GM18858 (cell line): ENCODE measurements at regions not wholly inside any gene's neighbourhood (a gene's known extent, or its start where the extent isn't known, plus 50 kb on each side); places are given as distances from the start of the nearest gene placed in this dataset.

Experiments used
- ATAC-seq: cut with Tn5 transposase; IDR thresholded peaks from one replicate; pipeline ENCODE4 v1.9.1; 2021; ENCODE audit not compliant: unreplicated experiment

DNA sequence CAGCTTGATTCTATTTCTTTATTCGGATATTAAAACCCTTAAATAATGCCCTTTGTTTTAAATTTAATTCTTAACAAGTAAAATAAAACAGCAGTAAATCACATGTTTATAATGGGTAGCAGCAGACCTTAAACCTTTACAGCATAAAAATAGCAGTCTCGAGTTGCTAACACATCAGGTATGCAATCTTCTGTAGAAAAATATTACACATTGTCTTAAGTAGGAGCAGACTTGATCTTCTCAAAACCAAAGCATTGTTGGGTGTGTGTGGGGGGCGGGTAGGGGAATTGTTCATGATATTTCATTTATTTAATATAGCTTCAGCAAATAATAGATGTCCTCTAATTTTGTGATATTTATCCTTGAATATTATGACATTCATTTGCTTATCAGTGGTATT, 331.4 kb downstream of the PCDH7 start:
- no peak for ATAC-seq

DNA sequence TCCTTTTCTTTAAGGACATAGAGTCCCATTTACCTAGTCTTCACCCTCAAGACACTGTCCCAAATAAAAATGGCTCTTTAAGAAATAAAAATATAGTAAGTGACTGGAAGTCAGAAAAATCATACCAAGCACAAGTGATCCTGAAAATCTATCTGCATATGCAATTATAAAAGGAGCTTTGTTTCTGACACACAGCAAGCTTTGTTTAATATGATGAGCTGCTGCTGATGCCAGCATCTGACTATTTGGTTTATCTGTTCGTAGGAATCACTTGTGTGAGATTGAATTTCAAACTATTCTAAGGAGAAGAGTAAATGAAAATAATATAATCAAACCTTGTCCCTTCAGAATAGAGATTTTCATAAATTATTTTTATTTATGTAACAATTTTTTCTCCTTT, 332.4 kb downstream of the PCDH7 start:
- ATAC-seq, result no peak

GRCh38 chr4:31053451-31053850, 333.3 kb downstream of the PCDH7 start:
- no peak for ATAC-seq

GRCh38 chr4:31054295-31054694, 334.1 kb downstream of the PCDH7 start:
- no peak for ATAC-seq

DNA sequence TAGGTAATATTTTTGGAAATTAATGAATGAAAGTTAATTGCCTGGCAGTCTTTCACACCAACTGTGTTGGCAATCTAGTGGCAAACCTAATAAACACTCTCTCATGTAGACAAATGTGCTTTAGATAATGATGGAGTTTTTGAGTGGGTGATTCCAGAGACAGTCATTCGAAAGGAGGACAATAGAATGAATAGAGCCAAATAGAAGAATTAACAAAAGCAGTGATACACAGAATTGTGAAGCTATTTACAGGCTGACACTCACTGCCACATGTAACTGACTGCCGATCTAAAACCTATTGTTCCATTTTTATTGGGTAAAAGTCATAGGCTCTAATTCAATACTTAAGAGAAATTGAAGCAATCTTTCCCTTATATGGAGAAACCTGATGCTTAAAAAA, 338.5 kb downstream of the PCDH7 start:
- no peak for ATAC-seq

GRCh38 chr4:31059753-31060522, 339.8 kb downstream of the PCDH7 start:
- no peak for ATAC-seq

- no peak for ATAC-seq
Observed at GRCh38 chr4:31065086-31065485, 344.9 kb downstream of the PCDH7 start.

DNA sequence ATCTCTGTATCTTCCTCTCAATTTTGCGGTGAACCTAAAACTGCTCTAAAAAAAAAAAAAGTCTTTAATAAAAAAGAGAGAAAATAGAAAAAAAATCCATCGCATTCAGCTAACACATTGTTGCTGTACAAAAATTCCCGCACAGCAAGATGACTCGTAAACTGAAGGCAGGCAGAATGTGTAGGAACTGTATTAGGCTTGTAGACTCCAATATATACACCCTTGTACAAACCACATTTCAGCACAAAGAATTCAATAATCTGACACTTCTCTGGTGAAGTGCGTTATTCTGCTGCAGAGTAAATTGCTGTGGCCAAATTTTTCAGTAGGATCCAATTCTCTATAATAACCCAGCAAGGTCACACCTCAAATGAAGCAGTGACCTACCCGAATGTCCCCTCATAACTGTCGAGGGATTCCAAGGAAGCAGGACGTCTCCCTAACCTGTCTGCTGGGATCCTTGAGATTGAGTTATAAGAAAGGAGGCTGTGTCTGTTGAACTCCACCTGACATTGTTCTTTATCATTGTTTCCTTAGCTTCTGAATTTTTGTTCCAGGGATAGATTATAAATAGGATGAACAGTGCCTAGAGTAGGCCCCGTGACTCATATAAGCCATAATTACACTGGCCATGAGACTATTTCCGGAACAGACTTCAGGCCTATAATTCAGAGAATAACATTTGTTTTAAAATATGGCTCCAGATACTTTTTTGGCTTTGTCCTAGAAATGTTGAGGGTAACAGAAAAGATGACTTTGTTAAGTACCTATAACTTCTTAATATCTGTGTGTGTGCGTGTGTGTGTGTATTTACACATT, 348.3 kb downstream of the PCDH7 start:
- ATAC-seq, result no peak

- ATAC-seq, result no peak
Observed at GRCh38 chr4:31069151-31069550, 349.0 kb downstream of the PCDH7 start.

DNA sequence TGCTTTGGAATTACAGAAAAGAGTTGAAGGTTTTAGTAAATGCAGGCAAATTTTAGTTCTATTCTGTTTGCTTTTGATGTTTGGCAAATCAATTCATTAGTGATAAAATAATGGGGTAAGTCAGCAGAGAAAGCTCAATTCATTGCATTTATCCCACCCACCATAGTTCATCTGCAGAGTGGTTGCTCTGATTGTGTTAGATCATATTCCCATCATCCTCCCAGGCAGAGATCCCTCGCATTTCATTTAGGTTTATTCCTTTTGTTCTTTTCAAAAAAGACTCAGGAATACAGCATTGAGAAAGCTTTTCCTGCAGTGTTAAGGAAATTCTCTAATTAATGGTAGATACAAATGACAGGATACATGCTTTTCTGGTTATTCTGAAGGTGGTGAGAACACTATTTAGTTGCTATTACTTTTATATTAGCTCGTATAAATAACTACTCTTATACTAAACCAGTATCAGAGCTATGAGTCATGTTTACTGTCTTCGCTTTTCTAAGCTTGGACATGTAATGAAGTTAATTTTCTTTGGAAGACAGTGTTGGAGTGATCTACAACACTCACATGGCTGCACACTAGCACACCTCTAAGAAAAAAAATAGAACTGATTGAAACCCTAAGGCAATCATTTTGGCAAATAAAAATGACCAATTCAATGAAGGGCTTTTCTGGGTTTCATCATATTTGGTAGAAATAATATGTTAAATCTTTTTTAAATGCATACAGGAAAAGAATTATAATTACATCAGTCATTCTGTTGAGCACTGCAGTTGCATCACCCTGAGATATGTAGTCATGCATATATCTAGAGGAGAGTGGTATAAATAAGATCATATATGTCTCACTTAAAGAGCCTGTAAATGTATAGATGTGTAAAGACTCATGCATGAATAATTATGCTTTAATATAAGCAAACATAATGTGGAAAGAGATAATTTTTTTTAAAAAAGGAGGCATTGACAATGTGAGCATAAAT, 351.6 kb downstream of the PCDH7 start:
- ATAC-seq, result no peak

- ATAC-seq, result no peak
Observed at GRCh38 chr4:31075969-31076368, 355.8 kb downstream of the PCDH7 start.

DNA sequence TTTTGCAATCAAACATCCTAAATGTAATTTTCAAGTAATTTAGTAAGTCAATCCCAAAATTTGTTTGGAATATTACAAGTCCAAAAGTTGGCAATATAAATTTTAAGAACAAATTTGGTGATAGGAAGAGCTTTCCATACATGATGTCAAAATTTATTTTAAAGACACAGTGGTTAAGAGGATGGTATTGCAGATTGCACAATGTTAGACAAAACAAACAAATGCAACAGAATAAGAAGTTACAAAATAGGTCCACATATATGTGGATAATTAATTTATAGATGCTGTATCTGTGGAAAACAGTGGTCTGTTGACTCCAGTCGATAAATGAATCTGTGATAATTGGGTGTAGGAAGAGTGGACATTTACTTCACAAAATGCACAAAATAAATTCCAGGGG, 358.5 kb downstream of the PCDH7 start:
- ATAC-seq, result no peak

DNA sequence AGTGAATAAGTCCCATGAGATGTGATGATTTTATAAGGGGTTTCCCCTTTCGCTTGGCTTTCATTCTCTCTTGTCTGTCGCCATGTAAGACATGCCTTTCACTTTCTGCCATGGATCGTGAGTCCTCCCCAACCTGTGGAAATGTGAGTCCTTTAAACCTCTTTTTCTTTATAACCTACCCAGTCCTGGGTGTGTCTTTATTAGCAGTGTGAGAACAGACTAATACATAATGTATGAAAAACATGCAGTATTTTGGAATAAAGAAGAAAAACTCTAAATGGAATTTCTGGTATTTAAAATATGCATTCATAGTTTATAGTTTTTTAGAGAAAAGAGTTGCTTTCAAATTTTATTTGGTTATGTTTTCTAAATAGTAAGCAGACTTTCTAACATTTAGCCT, 360.7 kb downstream of the PCDH7 start:
- no peak for ATAC-seq

GRCh38 chr4:31081366-31081765, 361.2 kb downstream of the PCDH7 start:
- no peak for ATAC-seq

GRCh38 chr4:31083456-31083855, 363.3 kb downstream of the PCDH7 start:
- ATAC-seq, result no peak

DNA sequence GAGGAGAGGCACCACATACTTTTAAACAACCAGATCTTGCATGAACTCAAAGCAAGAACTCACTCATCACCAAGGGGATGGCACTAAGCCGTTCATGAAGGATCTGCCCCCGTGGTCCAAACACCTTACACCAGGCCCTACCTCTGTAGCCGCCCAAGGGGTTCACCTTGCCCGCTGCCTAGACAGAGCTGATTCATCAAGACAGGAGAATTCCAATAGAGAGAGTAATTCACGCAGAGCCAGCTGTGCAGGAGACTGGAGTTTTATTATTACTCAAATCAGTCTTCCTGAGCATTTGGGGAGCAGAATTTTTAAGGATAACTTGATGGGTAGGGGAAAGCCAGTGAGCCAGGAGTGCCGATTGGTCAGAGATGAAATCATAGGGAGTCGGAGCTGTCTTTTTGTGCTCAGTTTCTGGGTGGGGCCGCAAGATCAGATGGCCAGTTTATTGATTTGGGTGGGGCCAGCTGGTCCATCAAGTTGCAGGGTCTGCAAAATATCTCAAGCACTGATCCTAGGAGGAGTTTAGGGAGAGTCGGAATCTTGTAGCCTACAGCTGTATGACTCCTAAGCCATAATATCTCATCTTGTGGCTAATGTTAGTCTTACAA, 364.7 kb downstream of the PCDH7 start:
- ATAC-seq, result no peak

GRCh38 chr4:31085689-31086088, 365.5 kb downstream of the PCDH7 start:
- ATAC-seq, result no peak

DNA sequence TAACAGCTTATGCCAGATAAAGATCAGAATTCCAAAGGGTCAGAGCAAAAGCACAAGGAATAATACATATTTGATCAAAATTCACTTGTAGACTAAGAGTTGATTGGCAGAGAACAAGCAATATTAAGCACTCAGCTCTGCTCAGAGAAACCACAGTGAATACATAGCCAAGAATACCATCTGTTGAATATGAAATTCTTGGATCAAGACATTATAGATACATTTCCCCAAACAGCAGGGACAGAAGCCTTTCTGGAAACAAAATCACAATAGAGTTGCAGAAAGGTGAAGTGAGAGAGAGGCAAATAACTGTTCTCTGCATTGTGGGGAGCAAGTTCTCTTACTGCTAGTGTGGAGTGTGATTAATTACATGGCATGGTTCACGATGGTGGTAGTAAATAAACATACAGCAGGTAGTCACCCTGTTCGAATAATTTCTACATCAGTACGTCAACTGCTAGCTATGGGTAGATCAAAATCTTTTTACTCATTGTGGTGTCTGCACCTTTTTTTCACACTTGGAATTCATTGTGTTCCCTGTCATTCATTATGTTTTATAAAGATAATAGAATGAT, 366.7 kb downstream of the PCDH7 start:
- ATAC-seq, result no peak

DNA sequence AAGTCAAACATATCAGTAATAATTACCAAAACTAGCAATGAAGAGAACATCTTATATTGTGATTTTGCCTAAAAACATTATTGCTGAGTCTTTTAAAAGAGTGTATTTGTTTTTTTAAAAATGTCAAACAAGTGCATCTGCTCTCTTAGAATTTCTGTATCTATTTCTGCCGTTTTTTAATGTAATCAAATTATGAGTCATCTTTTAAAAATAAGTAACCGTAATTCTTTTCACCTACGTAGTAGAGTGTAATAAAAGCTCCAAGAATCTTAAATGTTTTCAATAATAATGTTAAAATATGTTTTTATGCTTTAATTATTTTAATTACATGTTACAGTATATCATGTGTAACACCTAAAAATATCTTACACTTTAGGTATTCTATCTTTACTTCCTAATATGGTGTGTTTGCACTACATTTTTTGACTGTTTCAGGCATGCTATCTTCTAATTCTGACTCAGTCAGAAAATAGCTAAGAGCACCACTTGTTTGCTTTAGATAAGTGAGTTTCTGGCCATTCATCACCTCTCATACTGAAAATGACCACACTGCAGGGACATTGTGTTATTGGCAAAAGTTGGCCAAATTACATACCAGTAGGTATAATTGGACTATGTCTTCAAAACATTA, 368.5 kb downstream of the PCDH7 start:
- ATAC-seq, result no peak

DNA sequence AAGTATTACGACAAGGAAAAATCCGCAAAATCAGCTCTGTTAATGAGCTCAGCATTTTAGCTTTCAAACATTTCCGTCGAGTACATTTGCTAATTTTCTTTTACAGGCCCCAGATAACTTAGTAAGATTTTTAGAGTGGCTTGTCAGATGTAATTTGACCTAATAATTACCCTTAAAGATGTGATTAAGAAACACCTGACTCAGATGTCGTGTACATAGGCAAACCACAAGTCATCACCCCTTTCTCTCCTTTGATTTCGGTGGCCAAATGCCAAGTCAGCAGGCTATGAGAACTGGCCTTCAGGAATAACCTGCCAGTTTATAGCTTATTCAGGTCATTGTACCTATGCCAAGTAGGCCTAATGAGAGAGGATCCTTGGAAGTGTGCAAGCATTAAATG, 369.6 kb downstream of the PCDH7 start:
- ATAC-seq, result no peak
